ENCODE measurements at regions not wholly inside any gene's neighbourhood (a gene's known extent, or its start where the extent isn't known, plus 50 kb on each side); places are given as distances from the start of the nearest gene placed in this dataset.

DNA sequence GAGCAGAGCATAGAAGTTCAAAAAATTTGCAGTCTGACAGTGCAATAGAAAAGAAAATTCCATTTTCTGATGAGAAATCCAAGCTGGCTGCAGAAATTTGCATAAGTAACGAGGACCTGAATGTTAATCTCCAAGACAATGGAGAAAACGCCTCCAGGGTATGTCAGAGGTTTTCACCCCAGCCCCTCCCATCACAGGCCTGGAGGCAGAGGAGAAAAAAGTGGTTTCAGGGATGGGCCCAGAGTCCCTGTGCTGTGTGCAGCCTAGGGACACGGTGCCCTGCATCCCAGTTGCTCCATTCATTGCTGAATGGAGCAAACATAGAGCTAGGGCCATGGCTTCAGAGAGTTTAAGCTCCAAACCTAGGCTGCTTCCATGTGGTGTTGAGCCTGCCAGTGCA lies 327.9 kb upstream of the KHDRBS2 start:
- in situ Hi-C loops (cut with HindIII; ENCODE audit: low sequenced_read_pairs), result no loop called here
- TF ChIP-seq, protein P1, sequence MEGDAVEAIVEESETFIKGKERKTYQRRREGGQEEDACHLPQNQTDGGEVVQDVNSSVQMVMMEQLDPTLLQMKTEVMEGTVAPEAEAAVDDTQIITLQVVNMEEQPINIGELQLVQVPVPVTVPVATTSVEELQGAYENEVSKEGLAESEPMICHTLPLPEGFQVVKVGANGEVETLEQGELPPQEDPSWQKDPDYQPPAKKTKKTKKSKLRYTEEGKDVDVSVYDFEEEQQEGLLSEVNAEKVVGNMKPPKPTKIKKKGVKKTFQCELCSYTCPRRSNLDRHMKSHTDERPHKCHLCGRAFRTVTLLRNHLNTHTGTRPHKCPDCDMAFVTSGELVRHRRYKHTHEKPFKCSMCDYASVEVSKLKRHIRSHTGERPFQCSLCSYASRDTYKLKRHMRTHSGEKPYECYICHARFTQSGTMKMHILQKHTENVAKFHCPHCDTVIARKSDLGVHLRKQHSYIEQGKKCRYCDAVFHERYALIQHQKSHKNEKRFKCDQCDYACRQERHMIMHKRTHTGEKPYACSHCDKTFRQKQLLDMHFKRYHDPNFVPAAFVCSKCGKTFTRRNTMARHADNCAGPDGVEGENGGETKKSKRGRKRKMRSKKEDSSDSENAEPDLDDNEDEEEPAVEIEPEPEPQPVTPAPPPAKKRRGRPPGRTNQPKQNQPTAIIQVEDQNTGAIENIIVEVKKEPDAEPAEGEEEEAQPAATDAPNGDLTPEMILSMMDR (IDR thresholded peaks at IDR 0.05; ENCODE audit: low read depth, low read length), result no peak

DNA sequence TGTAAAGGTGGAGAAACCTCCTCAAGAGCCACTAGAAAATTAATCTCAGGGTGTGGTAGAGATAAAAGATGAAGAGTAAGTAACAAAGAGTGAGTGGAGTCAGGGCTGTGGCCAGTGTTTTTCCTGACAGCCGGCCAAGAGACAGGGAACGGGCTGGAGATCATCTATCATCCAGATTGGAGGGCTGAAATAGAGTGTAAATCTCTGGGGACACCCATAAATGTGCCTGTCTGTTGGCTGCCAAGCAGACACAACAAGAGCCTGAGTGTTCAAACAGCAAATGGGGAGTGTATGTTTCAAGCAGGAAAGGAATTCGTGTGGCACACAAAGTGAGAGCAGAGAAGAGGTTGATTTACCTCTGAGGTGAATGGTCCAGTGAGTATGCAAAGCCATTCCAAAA lies 326.4 kb upstream of the KHDRBS2 start:
- in situ Hi-C loops (cut with HindIII; ENCODE audit: low sequenced_read_pairs), result no loop called here
- TF ChIP-seq, protein P1 (IDR thresholded peaks at IDR 0.05; ENCODE audit: low read depth, low read length), result no peak
- no peak for DNase-seq (ENCODE audit: low read depth, low spot score)
- H3K4me3 ChIP-seq (ENCODE audit: low read depth, low read length), result no peak overlapping the region

More for the DNA sequence above, 327.9 kb upstream of the KHDRBS2 start:
- H3K4me3 ChIP-seq (ENCODE audit: low read depth, low read length), result no peak overlapping the region
- no peak for DNase-seq (ENCODE audit: low read depth, low spot score)

DNA sequence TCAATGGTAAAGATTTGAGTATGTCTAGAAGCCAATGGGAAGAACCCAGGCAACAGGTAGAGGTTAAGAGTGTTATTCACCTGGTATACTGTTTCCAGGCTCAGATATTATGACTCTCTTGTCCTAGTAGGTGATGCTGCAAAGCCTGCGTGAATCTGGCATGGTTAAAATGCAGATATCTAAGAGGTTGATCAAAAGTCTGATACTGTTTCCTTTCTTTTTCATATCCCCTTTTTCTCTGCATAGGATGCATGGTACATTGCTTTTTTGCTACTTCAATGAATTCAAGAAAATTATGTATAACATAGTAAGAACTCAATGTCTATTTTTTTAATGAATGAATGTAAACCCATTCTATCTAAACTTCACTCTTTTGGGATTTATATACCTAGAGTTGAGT lies 284.3 kb upstream of the KHDRBS2 start:
- H3K4me3 ChIP-seq (ENCODE audit: low read depth, low read length), result no peak overlapping the region
- no peak for DNase-seq (ENCODE audit: low read depth, low spot score)
- in situ Hi-C loops (cut with HindIII; ENCODE audit: low sequenced_read_pairs), result no loop called here
- TF ChIP-seq, protein P1 (IDR thresholded peaks at IDR 0.05; ENCODE audit: low read depth, low read length), result no peak

DNA sequence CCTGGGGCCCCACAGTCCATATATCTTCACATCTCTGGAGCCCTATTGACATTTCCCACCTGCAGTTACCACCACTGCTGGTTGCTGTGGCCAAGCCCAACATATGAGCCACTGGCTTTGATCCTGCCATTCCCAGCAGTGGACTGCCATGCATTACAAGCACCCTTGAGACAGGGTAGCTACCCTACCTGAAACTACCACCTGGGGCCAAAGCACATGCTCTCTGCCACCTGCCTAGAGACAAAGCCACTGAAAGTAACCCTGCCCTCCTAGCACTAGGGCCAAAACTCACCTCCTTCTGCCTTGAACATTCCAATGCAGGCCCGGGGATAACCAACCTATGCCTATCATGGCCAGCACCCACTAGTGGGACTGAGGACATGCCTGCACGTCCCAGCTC lies 255.5 kb upstream of the KHDRBS2 start:
- TF ChIP-seq, protein P1 (IDR thresholded peaks at IDR 0.05; ENCODE audit: low read depth, low read length), result no peak
- H3K4me3 ChIP-seq (ENCODE audit: low read depth, low read length), result no peak overlapping the region
- in situ Hi-C loops (cut with HindIII; ENCODE audit: low sequenced_read_pairs), result no loop called here
- DNase-seq (ENCODE audit: low read depth, low spot score), result no peak

DNA sequence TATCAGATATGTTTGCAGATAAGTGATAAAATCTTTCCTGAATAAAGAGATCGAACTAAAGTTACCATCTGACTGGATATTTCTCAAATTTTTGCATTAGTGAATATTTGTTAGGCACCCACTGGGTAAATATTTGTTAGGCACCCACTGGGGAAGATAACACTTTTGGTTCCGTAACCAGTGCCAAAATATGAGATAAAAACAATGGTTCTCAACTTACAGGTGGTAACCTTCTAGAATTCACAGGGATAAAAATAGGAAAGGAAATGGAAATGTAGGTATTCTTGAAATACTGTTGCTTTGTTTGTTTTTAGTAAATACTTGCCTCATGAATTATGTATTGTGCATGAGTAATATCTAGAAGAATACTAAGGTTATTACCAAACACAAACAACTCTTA lies 245.0 kb upstream of the KHDRBS2 start:
- no peak for DNase-seq (ENCODE audit: low read depth, low spot score)
- H3K4me3 ChIP-seq (ENCODE audit: low read depth, low read length), result no peak overlapping the region
- in situ Hi-C loops (cut with HindIII; ENCODE audit: low sequenced_read_pairs), result no loop called here
- TF ChIP-seq, protein P1 (IDR thresholded peaks at IDR 0.05; ENCODE audit: low read depth, low read length), result no peak

DNA sequence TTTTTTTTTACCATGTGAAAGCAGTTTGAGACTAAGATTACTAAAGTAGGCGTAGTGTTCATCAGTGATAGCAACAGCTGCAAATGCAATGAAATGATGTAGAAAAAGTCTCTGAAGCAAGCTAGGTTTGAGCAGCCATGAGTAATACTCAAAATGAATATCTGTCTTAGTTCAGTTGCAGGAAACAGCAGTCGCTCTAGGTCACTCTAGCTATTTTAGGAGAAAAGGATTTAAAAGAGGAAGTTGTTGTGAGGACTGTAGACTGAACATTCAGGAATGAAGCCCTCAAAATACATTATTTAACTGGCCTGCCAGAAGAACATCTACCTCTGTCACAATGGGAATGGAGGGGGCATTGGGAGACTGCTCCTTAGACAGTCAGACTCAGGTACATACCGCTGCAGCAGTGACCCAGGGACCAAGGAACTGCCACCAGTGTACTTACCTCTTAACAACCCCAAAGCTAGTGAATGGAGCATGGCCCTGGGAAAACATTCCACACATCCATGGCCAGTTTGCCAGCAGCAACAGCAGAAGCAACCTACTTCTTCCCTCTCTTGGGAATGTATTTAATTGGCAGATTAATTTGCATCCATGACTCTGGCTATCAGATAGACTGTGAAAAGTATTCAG lies 243.0 kb upstream of the KHDRBS2 start:
- no peak overlapping the region for H3K4me3 ChIP-seq (ENCODE audit: low read depth, low read length)
- no peak for DNase-seq (ENCODE audit: low read depth, low spot score)
- TF ChIP-seq, protein P1 (IDR thresholded peaks at IDR 0.05; ENCODE audit: low read depth, low read length), result no peak
- in situ Hi-C loops (cut with HindIII; ENCODE audit: low sequenced_read_pairs), result no loop called here
